Cardiac septum (tissue), 1 donor: ENCODE measurements at regions not wholly inside any gene's neighbourhood (a gene's known extent, or its start where the extent isn't known, plus 50 kb on each side); places are given as distances from the start of the nearest gene placed in this dataset.

ENCODE experiments used
- DNase-seq: peaks from one replicate; pipeline ENCODE4 v3.0.0-alpha.2; 2020; ENCODE audit warnings: low spot score
- intact Hi-C: fragments of 100-400 bp; cut with DNase I; formaldehyde crosslinking; loops from one replicate; pipeline ENCODE4 v1.14.0; 2022
- donor health status: DM: no; HTN: no; CAD: no.

DNA sequence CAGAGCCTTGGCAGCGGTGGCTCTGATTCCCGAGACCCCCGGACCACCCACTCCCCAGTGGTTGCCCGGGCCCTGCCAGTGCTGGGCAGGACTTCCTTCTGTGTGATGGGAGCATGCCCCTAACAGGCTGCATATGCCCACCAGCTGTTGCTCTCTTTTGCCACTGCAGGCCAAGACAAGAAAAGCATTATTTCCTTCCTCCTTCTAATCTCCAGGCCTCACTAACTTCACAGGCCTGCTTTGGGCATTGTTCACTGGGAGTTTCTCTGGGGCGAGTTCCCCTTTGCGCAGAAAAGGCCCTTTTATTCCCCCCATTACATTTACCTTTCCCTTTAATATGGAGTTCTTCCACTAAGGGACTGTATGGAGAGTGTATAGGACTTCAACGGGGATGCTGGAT lies 249.1 kb upstream of the SIX2 start:
- intact Hi-C loops = no loop called here
- no peak for DNase-seq

DNA sequence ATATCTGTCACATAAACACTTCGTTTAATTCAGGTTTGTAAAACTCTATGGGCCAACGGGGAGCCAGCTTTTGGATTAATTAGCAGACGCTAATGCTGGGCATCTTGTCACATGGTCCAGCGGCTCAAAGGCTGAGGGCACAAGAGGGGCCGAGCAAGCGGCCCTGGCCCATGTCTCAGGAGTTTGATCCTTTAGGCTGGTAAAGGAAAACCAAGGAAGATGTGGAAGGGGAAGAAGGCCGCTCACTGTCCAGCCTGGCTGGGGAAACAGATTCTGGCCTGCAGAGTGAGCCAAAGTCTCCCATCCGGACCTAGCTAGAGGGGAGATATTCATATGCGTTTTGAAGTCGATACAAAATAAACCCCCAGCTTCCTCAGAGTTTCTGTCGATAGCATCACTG lies 248.6 kb upstream of the SIX2 start:
- intact Hi-C loops = no loop called here
- DNase-seq = no peak

DNA sequence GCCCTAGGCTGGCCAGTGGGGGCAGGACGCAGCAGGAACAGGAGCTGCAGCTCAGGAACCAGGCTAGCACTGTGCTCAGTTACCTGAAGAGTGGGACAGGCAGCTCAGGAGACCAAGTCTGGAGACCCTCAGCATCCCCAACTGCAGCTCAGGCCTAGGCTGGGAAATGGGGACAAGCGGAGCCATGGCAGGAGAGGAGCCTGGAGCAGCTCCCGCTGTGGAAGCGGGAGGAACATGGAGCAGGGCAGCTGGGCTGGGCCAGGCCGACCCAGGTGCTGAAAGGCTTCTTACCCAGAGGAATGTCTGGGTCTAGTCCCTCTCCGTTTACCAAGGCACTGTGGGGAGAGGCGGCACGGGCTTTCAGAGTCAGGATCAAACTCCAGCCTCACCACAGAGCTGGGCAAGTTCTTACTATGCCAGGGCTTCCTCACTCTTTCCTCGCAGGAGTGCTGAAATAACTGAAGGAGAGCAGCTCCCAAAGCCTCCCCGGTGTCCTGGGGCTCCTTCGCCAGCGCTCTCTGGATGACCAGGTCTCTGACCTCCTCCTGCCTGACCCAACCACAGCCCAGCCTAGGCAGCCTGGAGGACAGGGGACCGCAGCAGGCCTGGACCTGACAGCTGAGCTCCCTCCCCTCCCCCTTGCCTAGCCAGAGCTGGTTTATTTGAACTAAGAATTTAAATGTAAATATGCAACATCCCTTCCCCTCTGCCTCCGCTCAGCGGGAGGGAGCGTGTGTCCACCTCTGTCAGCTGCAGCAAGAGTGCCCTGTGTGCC lies 247.8 kb upstream of the SIX2 start:
- intact Hi-C loops = no loop called here
- DNase-seq = no peak

- DNase-seq = no peak
Measured at GRCh38 chr2:45256173-45256866, 247.1 kb upstream of the SIX2 start.

DNA sequence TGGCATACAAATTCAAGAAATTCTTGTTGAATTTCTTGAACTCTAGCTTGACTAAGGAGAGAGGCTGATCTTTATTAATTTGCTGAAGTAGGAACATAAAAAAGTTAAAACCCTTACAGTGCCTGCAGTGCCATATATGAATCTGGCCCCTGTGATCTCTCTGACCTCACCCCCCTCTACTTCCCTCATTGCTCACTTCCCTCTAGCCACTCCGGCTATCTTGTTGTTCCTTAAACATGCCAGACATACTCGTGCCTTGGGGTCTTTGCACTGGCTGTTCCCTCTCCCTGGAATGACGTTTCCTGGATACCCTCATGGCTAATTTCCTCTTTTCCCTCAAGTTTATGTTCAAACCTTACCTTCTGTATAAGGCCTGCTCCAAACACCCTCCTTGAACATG lies 246.3 kb upstream of the SIX2 start:
- intact Hi-C loops = no loop called here
- DNase-seq = no peak

More at GRCh38 chr2:45256173-45256866, 247.1 kb upstream of the SIX2 start:
- intact Hi-C loops = no loop called here

DNA sequence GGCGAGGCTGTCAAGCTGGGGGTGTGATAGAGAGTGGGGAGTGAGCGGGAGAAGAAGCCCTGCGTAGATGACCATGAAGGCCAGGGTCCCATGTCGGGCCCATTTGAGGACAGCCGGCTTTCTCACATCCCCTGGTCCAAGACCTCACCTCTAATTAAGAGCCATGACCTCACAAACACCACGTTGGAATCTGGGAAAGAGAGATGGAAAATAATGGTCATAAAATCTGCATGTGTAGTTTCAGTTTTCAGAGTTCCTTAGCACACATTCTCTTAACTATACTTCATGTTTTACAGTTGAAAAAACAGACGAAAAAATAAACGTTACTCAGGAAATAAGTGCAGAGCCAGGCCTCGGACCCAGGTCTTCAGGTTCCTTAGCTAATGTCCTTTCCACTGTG lies 244.8 kb upstream of the SIX2 start:
- intact Hi-C loops = no loop called here

DNA sequence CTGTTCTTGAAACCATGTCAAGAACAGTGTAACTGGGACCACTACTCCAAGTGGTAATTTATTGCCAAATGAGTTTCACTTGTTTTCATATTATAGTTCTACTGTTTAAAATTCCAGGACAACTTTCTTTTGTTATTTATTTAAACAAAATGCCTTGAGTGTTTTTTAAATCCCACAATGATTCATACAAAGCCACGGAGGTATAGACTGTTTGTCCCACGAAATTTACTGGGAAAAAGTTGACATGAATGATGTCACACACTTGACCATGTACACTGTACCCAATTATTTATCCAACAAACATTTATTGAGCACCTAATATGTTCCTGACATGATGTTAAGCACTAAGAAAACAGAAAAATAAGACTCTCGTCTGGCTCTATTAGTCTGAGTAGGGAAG lies 243.9 kb upstream of the SIX2 start:
- intact Hi-C loops = no loop called here
- DNase-seq = no peak

More for the DNA sequence above, 244.8 kb upstream of the SIX2 start:
- no peak for DNase-seq

- DNase-seq = no peak
- intact Hi-C loops = no loop called here
Measured at GRCh38 chr2:45250176-45250575, 240.9 kb upstream of the SIX2 start.

DNA sequence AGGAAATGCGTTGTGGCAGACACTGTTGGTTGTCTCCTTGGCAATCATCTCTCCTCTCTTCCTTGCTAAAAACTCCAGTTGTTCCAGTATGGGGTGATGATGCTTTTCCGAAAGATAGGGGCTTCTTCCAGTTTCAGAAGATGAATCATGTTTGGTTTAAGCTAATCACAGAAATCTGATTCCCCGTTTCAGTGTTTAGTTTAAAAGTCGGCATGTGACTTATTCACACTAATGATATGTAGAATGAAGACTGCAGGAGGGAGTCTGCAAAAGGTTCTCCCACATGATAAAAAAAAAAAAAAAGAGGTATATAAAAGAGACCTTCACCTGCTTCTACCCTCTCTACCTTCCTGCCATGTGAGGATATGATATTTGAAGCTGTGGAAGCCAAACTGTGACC lies 239.0 kb upstream of the SIX2 start:
- intact Hi-C loops = no loop called here

GRCh38 chr2:45244928-45245327 lies 235.7 kb upstream of the SIX2 start:
- intact Hi-C loops = no loop called here
- DNase-seq = no peak

More for the DNA sequence above, 239.0 kb upstream of the SIX2 start:
- no peak for DNase-seq

DNA sequence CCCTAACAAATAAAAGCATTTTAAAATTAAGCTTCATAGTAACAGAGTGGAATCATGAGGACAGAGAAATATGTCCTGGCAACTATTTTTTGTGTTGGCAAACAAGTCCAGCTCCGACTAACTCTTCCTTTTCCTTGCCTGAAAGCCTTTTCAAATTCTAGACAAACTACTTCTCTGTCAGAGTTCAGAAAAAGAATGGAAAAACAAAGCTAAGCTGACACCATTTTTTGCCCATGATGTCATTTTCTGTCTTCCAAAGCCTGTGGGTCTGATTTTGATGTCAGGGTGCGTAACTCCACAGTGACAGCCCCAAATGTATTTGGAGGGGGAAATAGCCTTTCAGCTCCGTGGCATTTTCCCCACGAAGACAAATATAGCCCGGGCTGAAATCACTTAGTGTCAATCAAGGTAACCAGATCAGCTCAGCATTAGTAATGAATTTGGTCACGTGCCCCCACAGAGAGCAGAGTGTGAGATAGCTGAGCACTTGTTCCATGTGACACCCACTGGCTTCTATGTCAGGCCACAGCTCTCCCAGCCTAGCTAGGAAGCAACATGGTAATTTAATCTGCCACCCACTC lies 233.0 kb upstream of the SIX2 start:
- DNase-seq = peak; percentile 80
- intact Hi-C loops = no loop called here

DNA sequence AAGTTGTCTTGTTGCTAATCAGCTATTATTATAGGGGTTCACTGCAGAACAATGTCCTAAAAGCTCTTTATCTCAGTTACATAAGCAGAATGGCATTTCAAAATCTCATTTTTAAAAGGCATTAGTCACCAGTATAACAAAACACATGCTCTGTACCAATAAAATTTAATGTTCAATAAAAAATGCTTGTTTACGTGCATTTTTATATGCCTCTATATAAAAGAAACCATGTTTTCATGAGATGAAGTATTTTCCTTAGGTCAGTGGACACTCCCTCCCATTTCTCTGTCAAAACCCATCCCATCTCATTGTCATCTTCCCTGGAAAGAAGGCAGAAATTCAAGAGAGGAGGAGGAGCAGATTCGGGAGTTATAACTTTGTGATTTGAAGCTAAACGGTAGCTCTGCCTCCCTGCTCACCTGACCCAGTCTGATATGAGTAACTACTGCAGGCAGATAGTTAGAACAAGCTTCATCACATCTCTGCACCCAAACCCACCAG lies 231.9 kb upstream of the SIX2 start:
- no peak for DNase-seq
- intact Hi-C loops = no loop called here

DNA sequence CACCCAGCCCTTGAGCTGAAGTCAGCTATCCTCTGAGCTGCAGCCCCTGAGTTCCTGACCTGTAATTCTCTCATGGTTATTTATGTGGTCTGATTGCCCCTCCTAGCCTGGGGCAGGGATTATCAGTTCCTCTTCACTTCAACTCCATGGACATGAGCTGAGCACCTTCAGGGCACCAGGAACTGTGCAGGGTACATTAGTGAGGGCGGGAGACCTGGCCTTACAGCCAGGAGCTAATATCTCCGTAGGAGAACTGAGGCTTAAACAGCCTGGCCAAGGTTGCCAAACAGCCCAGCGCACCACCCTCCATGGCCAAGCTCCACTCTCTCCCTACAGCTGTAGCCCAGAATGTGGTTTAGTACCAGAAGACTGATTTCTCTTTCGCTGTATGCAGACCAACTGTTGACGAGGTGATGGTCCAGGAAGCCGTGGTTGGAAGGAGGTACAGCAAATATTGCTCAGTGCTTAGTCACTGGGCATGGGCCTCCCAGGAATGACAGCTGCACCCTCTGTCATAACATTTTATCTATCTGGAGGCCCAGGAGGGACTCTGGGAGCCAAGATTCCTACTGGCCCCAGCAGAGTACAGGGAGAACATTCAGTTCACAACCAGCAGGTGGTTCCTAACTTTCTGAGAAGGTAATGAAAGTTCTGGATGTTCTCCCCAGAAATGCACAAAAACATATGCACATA lies 228.7 kb upstream of the SIX2 start:
- DNase-seq = no peak
- intact Hi-C loops = no loop called here

GRCh38 chr2:45237128-45237527 lies 227.9 kb upstream of the SIX2 start:
- intact Hi-C loops = no loop called here
- DNase-seq = no peak

GRCh38 chr2:45236268-45236667 lies 227.0 kb upstream of the SIX2 start:
- intact Hi-C loops = no loop called here
- no peak for DNase-seq

DNA sequence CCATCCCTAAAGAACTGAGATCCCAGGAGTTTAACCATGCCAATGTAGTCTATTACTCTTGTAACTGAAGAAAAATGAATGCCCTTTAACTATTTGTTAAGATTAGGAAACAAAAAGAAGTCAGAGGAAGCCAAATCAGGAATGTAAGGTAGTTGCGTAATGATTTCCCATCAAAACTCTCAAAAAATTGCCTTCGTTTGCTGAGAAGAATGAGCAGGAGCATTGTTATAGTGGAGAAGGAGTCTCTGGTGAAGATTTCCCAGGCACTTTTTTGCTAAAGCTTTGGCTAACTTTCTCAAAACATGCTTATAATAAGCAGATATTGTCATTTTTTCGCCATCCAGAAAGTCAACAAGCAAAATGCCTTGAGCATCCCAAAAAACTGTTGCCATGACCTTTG lies 224.0 kb upstream of the SIX2 start:
- intact Hi-C loops = no loop called here
- no peak for DNase-seq

DNA sequence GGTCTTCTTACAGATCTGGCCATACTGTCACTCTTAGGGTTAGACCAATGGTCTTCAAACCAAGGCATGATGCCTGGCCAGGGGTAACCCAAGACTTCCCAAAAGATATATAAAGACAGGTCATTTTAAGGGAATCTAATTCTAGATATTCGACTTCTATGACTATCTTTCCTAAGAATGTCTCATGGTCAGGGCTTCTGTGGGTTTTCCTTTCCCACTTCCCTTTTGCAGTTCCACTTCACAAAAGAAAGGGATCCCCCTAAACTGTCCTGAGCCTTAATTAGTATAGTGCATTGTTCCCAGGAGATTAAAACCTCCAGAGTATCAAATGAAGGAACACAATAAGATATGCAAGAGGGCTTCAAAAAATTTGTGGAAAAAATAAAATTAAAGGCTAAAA lies 223.6 kb upstream of the SIX2 start:
- intact Hi-C loops = no loop called here
- no peak for DNase-seq

GRCh38 chr2:45229411-45229810 lies 220.2 kb upstream of the SIX2 start:
- intact Hi-C loops = no loop called here

GRCh38 chr2:45227347-45227746 lies 218.1 kb upstream of the SIX2 start:
- intact Hi-C loops = no loop called here
- no peak for DNase-seq

More at GRCh38 chr2:45229411-45229810, 220.2 kb upstream of the SIX2 start:
- DNase-seq = no peak

GRCh38 chr2:45224993-45225380 lies 215.7 kb upstream of the SIX2 start:
- no peak for DNase-seq
- intact Hi-C loops = no loop called here
